ENCODE measurements at regions not wholly inside any gene's neighbourhood (a gene's known extent, or its start where the extent isn't known, plus 50 kb on each side); places are given as distances from the start of the nearest gene placed in this dataset.
"Not testable (repeated sequence)": the region's sequence is repeated elsewhere in the genome, so short reads cannot be mapped to it uniquely, and the experiment has no call there.

DNA sequence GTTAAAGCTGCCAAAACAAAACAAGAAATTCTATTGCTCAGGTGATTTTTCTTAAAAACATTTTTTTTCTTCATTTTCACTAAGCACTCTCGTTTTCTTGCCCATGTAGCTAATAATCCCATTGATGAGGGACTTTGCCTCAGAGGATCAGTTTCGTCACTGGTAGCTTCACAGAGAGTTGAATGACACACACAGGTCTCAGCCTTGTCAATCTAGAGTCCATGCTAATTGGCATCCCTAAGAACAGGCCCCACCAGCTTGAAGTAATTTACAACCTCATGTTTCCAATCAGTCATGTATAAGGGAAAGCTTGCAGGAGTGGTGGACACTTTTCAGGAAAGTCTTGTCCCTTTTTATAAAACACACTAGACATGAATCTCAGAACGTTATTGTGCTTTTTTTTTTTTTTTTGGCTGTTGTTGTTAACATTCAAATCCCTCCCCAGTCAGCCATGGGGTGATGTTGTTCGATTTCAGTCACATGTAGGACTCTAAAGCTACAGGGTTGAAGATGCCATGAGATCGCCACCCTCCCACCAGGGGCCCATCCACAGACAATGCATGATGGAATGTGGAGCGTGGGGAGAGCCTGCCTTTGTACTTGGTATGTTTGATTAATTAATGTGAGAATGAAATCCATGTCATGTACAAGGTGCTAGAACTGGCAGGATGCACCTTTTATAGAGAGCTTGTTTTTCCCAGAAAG, 232.4 kb upstream of the FZD8 start:
- Histone ChIP-seq H3K9me3 (no peaks in the 10 kb centered on the region), H3K27ac (no peak overlapping the region), H3K27me3 (no peaks in the 10 kb centered on the region), H3K4me3 (no peak overlapping the region), H3K4me1 (no peaks in the 10 kb centered on the region), H3K36me3 (no peaks in the 10 kb centered on the region)
- TF ChIP-seq, protein P1, sequence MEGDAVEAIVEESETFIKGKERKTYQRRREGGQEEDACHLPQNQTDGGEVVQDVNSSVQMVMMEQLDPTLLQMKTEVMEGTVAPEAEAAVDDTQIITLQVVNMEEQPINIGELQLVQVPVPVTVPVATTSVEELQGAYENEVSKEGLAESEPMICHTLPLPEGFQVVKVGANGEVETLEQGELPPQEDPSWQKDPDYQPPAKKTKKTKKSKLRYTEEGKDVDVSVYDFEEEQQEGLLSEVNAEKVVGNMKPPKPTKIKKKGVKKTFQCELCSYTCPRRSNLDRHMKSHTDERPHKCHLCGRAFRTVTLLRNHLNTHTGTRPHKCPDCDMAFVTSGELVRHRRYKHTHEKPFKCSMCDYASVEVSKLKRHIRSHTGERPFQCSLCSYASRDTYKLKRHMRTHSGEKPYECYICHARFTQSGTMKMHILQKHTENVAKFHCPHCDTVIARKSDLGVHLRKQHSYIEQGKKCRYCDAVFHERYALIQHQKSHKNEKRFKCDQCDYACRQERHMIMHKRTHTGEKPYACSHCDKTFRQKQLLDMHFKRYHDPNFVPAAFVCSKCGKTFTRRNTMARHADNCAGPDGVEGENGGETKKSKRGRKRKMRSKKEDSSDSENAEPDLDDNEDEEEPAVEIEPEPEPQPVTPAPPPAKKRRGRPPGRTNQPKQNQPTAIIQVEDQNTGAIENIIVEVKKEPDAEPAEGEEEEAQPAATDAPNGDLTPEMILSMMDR (IDR thresholded peaks at IDR 0.05): no peak
- 68 to 71% methylated on average over 6 of the region's 6 CpGs for WGBS, 2 donors
- no peak for DNase-seq
- no peak for ATAC-seq
- intact Hi-C loops (cut with DNase I): no loop called here
- FAIRE-seq: no peak

DNA sequence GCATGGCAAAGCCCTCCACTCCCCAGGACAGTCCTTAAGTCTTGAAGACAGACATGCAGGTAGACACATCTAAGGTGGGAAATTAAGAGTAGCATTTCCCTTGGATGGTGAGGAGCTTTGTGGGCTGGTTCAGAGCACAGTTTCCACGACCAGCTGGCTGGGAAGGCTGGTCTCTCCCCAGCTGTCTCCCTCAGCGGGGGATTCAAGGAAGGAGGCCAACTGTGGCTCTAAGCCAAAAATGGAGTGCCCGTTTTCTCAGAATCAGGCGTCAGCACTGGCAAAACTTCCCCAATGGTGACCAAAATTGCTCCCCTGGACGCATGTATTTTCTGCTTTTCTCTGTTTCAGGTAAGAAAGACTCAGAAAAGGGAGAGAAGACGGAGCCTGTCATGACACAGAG, 230.6 kb upstream of the FZD8 start:
- Histone ChIP-seq H3K4me3 (no peak overlapping the region), H3K9me3 (no peaks in the 10 kb centered on the region), H3K4me1 (no peaks in the 10 kb centered on the region), H3K36me3 (no peaks in the 10 kb centered on the region), H3K27me3 (no peaks in the 10 kb centered on the region), H3K27ac (no peak overlapping the region)
- FAIRE-seq (no peak), ATAC-seq (no peak), DNase-seq (no peak)
- TF ChIP-seq, protein P1 (IDR thresholded peaks at IDR 0.05): no peak
- intact Hi-C loops (cut with DNase I): no loop called here
- WGBS, 2 donors: 75 to 82% methylated on average over 6 of the region's 6 CpGs

DNA sequence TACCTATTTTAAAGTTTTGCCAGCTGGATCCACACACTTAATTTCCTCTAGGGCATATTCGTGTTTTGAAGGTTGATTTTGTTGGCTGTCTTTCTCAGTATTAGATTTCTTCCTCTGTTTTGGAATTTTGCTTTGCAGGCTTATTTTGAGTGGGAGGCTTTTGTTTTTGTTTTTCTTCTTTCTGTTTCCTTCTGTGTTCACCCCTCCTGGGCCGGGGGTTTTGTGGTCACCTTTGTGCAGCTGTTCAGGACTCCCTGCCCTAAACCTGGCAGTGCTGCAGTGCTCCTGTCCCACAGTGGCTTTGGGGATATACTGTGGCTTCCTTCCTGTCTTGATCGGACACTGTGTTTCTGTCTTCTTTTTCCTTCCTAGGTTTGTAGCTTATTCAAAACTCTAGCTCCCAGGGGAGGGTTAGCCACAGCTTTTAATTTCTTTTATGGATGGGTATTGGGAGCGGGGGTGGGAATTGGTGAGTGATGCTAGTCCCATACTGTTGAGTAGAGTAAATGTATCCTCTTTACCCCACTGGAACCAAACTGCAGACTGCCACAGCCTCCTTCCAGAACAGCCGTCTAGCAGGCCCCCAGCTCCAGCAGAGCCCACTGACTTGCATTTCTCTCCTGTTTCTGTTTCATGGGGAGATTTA, 228.7 kb upstream of the FZD8 start:
- TF ChIP-seq, protein P1 (IDR thresholded peaks at IDR 0.05): no peak
- Histone ChIP-seq H3K27ac (no peak overlapping the region), H3K4me1 (no peaks in the 10 kb centered on the region), H3K4me3 (no peak overlapping the region), H3K27me3 (no peaks in the 10 kb centered on the region), H3K9me3 (no peaks in the 10 kb centered on the region), H3K36me3 (no peaks in the 10 kb centered on the region)
- intact Hi-C loops (cut with DNase I): no loop called here
- no peak for ATAC-seq
- DNase-seq: no peak
- 54 to 70% methylated on average over 5 of the region's 5 CpGs for WGBS, 2 donors
- no peak for FAIRE-seq

DNA sequence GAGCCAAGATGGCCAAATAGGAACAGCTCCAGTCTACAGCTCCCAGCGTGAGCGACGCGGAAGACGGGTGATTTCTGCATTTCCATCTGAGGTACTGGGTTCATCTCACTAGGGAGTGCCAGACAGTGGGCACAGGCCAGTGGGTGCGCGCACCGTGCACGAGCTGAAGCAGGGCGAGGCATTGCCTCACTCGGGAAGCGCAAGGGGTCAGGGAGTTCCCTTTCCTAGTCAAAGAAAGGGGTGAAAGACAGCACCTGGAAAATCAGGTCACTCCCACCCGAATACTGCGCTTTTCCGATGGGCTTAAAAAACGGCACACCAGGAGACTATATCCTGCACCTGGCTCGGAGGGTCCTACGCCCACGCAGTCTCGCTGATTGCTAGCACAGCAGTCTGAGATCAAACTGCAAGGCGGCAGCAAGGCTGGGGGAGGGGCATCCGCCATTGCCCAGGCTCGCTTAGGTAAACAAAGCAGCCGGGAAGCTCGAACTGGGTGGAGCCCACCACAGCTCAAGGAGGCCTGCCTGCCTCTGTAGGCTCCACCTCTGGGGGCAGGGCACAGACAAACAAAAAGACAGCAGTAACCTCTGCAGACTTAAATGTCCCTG, 216.7 kb upstream of the FZD8 start:
- H3K27me3 ChIP-seq; H3K9me3 ChIP-seq; H3K4me3 ChIP-seq; H3K27ac ChIP-seq; H3K4me1 ChIP-seq; FAIRE-seq; intact Hi-C loops (cut with DNase I); DNase-seq; ATAC-seq; H3K36me3 ChIP-seq: not testable (repeated sequence)
- WGBS, 2 donors: 64 to 76% methylated on average over 22 to 25 of the region's 25 CpGs

DNA sequence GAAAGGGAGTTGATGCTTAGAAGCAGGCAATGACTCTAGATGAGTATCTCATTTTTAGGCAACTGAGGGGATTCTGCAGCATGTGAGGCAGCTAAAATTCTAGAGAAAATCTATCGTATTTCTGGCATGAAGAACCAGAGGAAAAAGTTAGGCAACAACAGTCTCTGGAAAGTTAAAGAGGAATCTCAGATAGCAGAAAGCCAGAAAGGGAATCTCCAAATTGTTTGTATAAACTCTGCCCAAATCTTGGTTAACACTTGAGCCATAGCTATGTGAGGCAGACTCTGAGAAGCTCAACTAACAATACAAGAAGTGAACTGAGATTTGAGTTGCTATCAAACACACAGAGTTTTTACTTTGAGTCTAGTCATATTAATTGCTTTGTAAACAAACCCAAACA, 215.8 kb upstream of the FZD8 start:
- WGBS, 2 donors: 49 to 62% methylated on average over 1 of the region's 1 CpG
- Histone ChIP-seq H3K4me3 (no peak overlapping the region), H3K27ac (no peak overlapping the region), H3K36me3 (no peaks in the 10 kb centered on the region), H3K9me3 (no peaks in the 10 kb centered on the region), H3K27me3 (no peaks in the 10 kb centered on the region), H3K4me1 (no peaks in the 10 kb centered on the region)
- TF ChIP-seq, protein P1 (IDR thresholded peaks at IDR 0.05): no peak
- DNase-seq: no peak
- FAIRE-seq: no peak
- intact Hi-C loops (cut with DNase I): no loop called here
- ATAC-seq: no peak
